ENCODE measurements at regions not wholly inside any gene's neighbourhood (a gene's known extent, or its start where the extent isn't known, plus 50 kb on each side); places are given as distances from the start of the nearest gene placed in this dataset.
"Not testable (repeated sequence)": the region's sequence is repeated elsewhere in the genome, so short reads cannot be mapped to it uniquely, and the experiment has no call there.

- no peak for DNase-seq
These were observed 99.9 kb downstream of the AREG start for GRCh38 chr4:74544655-74545361.

GRCh38 chr4:74545448-74545847 is 100.5 kb downstream of the AREG start:
- no peak for DNase-seq

DNA sequence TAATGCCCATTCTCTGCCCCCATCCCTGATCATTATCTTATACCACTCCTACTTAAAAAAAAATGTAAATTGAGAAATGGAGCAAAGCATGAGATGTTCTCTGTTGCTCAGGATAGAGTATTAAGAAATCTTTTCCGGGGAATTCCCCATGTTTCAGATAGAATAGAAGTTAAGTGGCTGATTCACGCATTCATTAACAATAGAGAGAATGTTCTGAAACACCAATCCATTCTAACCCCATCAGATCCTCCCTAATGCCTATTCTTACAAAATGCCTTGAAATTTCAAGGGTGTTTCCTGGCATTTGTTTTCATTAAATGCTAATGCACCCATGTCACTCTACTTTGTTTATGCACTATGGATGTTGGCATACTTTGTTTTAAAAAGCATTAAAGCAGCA is 101.1 kb downstream of the AREG start:
- DNase-seq: no peak

DNA sequence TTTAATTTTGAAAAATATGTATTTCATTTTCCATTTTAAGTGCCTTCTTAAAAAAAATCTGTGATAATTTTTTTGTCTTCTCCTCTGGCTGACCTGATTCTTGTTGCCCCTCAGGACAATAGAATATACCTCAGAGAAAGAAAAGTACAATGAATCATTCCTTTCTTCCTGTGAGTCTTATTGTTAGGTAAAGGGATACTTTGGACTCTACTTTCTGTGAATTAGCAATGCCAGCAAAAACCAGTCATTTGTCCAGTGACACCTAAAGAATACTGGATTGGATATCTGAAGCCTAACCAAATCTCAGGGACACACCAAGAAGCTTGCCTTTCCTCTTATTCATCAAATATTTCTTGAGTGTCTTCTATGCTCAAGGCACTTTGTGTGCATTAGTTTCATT is 102.1 kb downstream of the AREG start:
- no peak for DNase-seq

DNA sequence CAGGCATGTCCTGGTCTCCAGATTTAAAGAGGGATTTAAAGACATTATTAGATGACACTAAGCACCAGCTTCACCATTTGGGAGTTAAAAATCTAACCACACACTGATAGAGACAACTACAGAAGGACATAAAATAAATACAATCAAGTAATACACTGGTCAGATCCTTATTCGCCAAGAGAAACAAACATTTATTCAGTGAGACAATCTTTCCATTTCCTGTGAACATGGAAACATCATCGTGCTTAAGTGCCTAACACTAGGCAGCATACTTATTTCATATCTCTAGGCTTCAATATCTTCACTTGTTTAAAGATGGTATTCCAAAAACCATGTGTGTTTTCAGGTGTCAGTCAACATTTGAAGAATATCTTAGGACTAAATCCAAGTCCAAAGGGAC is 103.6 kb downstream of the AREG start:
- DNase-seq: no peak

- DNase-seq: no peak
These were observed 105.0 kb downstream of the AREG start for GRCh38 chr4:74549936-74550335.

- no peak for DNase-seq
These were observed 110.3 kb downstream of the AREG start for GRCh38 chr4:74555231-74555630.

DNA sequence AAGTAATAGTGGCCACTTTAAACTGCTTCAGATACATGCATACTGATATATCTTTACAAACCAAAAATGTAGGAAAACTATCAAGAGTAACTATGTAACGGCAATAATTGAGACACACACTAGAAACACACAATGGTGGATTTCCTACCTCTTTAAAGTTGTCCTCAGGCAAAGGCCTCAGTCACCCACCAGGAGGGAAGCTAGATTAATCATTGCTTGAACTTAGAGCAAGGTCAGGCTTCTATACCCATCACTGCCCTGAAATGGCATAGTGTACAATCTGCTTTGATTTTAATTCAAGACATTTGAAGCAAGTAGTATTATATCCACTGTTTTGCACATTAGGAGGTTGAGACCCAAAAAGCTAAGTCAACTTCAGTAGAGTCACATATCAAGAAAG is 110.9 kb downstream of the AREG start:
- no peak for DNase-seq

DNA sequence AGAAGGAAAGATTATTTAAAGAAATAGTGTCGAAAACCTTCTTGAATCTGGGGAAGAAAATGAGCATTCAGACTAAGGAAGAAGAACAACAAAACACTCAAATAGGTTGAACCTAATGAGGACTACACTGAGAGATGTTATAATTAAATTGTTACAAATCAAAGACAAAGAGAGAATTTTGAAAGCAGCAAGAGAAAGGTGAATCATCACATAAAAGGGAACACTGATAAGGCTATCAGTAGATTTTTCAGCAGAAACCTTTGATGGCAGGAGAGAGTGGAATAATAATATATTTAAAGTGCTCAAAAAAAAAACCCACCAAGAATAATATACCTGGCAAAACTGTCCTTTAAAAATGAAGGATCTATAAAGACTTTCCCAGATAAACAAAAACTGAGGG is 114.9 kb downstream of the AREG start:
- DNase-seq: no peak

DNA sequence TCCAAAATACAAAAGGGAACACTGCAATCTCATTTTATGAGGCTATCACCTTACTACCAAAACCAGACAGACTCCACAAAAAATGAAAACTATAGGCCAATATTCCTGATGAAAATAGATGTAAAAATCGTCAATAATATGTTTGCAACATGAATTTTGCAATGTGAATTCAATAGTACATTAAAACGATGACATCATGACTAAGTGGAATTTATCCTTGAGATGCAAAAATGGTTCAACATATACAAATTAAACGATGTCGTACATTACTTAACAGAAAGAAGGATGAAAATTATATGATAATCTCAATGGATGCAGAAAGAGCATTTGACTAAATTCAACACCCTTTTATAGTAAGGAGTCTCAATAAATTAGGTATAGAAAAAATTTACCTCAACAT is 123.0 kb downstream of the AREG start:
- no peak for DNase-seq

DNA sequence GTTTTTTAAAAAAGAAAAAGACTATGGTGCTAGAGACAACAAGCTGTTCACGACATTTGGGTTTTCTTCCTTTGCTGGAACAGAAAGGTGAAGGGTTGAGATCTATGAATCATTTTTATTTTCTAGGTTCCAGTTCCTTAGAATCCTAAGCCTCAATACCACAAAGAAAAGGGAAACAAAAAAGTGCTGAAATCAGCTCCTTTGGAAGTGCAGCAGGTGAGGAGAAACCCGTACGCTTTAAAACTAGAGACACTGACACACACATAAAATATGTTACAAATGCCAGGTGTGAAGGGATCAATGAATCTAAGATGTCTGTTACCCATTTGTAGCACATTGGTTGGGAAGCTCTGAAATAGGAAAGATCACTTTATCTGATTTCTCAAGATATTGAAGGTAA is 125.2 kb downstream of the AREG start:
- DNase-seq: no peak

DNA sequence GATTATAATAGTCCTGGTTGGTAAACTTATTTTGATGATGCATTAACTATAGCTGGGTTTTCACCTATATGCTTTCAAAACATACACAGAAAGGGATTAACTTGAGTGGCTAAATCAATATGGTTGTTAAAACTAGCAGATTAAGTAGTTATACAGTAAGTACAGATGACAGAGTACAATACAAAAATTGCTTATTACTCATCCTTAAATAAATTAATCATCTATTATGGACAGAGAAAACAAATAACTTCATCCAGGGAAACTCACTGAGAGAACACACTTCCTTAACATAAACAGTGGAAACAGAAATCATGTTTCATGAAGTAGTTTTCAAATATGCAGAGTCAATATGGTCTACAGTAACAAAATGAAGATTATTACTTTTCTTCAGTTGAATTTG is 133.4 kb downstream of the AREG start:
- DNase-seq: no peak

DNA sequence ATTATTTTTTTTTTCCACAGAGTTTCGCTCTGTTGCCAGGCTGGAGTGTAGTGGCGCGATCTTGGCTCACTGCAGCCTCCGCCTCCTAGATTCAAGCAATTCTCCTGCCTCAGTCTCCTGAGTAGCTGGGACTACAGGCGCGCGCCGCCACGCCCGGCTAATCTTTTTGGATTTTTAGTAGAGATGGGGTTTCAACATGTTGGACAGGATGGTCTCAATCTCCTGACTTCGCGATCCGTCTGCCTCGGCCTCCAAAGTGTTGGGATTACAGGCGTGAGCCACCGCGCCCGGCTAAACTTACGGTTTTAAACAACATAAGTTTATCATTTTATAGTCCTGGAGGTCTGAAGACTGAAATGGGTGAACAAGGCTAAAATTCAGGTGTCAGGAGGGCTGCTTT is 133.9 kb downstream of the AREG start:
- DNase-seq: not testable (repeated sequence)

DNA sequence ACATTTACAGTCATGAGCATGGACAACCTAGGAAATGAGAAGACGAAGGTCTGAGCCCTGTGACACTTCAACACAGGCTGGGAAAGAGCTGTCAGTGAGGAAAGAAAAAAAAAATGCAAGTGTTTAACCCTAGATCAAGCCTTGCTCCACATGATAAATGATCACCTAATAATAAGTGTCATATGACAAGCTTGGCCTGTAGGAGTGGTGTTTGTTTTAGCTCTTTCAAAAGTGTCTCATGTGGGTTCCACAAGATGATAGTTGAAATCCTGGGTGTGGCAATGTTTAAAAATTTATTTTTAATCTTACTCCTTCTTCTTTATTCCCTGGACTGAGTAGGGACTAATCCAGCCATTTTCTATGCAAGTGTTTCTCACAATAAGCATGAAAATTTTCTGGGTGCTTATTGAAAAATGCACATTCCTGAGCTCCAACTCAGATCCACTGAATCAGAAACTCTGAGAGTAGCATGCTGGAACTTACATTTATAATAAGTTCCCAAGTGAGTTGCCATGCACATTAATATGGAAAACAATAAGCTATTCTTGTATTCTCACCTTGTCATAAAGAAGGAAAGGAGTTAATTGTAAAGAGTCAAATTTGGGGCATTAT is 138.3 kb downstream of the AREG start:
- DNase-seq: no peak

- no peak for DNase-seq
These were observed 138.8 kb downstream of the AREG start for GRCh38 chr4:74583757-74584156.

- DNase-seq: no peak
These were observed 143.4 kb downstream of the AREG start for GRCh38 chr4:74588350-74588749.

- no peak for DNase-seq
These were observed 145.5 kb downstream of the AREG start for GRCh38 chr4:74590476-74590875.

DNA sequence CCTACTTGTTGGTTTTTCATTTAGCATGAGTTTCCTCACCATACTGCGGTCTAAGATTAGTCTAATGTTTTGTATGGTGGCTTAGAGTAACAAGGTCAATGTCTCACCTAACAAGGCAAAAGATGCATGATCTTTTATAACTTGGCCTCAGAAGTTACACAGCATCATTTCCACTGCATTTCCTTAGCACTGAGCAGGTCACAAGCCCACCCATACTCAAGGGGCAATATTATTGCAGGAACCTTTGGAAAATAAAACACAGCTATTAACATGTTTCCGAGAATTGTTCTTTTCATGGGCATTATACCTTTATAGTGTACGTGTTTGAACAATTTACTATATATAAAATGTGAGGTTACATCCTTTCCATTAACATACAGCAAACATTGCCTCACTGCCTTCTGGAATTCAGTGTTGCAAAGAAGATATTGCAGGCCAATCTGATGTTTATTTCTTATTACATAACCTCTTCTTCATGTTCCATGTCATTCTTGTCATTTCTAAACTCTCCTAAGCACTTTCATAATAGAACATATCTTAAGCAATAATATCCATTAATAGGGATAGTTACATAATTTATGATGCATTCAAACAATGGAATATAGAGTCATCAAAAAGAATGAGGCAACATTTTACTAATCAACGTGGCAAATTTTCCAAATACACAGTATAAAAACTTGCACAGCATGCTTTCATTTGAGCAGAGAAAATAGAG is 153.8 kb downstream of the AREG start:
- no peak for DNase-seq

- DNase-seq: no peak
These were observed 158.2 kb downstream of the AREG start for GRCh38 chr4:74603186-74603585.

- DNase-seq: no peak
These were observed 163.4 kb downstream of the AREG start for GRCh38 chr4:74608151-74608949.

GRCh38 chr4:74610491-74610890 is 165.6 kb downstream of the AREG start:
- DNase-seq: no peak

DNA sequence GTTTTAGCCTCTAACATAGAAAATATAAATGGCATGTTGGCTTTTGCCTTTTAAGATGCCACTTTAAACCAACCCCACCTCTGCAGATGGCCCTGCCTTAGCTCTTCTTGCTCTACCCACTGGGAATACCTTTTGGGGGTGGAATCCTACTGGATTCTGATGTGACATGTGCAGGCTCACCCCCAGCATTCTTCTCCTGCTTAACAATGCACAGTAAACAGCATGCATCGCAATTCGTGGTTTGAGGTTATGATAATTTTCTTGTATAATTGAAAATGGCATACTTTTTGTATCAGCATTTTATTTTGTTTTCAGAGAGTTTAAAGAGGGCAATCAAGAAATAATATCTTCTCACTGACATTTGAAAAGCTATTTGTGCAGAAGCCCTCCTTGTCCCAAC is 167.9 kb downstream of the AREG start:
- no peak for DNase-seq

DNA sequence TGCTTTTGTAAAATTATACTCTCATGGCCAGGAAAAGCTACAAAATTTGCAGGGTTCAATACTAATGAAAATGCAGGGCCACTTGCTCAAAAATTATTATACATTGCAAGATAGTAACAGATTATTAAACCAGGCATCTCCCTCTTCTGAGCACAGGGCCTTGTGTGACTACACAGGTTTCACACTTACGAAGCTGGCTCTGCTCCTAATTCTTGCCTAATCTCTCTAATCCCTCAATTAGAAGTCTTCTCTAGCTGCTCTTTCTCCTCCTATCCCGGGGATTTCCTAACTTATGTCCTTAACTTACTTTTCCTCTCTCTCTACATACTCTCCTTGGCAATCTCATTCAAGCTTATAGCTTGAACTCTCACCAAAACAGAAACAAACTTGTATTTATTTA is 168.3 kb downstream of the AREG start:
- no peak for DNase-seq

GRCh38 chr4:74615411-74615810 is 170.5 kb downstream of the AREG start:
- DNase-seq: no peak

All from stimulated activated CD4-positive, alpha-beta T cell treated with anti-CD3 and anti-CD28 coated beads, Interleukin-4, amount 100 ng/mL, for 24 hours (primary cell).